Breast epithelium (tissue), 3 donors: ENCODE measurements at regions not wholly inside any gene's neighbourhood (a gene's known extent, or its start where the extent isn't known, plus 50 kb on each side); places are given as distances from the start of the nearest gene placed in this dataset.

Experiments
- CTCF ChIP-seq, 3 donors: fragments of 450-650 bp; IDR thresholded peaks; one replicate each; pipeline ENCODE4 v1.5.1; 2016 to 2017; ENCODE audit warnings: antibody characterized with exemption in 3 of 3, mild to moderate bottlenecking in 3 of 3, moderate library complexity in 3 of 3
- POLR2A ChIP-seq: fragments of 450-650 bp; IDR thresholded peaks from one replicate; pipeline ENCODE4 v1.6.1; 2016; ENCODE audit warnings: antibody characterized with exemption, mild to moderate bottlenecking, moderate library complexity
- POLR2AphosphoS5 ChIP-seq, 3 donors: sonication (generic); formaldehyde crosslinking; IDR thresholded peaks; one replicate each; pipeline ENCODE4 v1.6.1; 2017; ENCODE audit warnings: antibody characterized with exemption in 3 of 3

GRCh38 chr2:142694282-142694681, 183.2 kb upstream of the KYNU start:
- TF ChIP-seq CTCF (IDR thresholded peaks at IDR 0.05), result no peak
- no peak for TF ChIP-seq POLR2AphosphoS5 (IDR thresholded peaks at IDR 0.05)
- TF ChIP-seq POLR2A, result no peak
